ENCODE measurements at regions not wholly inside any gene's neighbourhood (a gene's known extent, or its start where the extent isn't known, plus 50 kb on each side); places are given as distances from the start of the nearest gene placed in this dataset.

DNA sequence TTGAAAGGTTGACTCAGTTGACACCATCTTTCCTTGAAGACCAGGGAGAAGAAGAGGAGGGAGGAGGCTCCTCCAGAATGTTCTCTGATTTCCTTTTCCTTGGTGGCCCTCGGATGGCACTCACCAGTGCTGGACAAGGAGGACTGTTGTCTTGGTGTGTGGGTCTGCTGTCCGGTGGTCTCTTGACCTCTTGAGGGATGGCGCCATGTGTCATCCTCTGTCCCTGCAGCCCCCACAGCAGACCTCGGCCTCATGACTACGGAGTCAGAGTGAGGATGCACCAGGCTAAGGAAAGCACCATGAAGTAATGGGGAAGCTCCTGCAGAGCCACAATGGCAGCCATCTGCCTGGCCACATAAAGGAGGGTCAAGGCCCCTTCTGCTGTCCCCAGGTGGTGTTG lies 475.0 kb downstream of the GLRX3 start:
- Histone ChIP-seq H3K36me3 (ENCODE audit: control insufficient read depth, insufficient read depth, low read length) (no peaks in the 10 kb centered on the region), H3K27me3 (replicated peaks; ENCODE audit: control insufficient read depth, insufficient read depth, low read length) (no peaks in the 10 kb centered on the region), H3K4me3 (replicated peaks; ENCODE audit: low read depth, low read length) (no peak overlapping the region)
- DNase-seq (ENCODE audit: extremely low read depth, insufficient read length), result no peak
- TF ChIP-seq, protein P1, sequence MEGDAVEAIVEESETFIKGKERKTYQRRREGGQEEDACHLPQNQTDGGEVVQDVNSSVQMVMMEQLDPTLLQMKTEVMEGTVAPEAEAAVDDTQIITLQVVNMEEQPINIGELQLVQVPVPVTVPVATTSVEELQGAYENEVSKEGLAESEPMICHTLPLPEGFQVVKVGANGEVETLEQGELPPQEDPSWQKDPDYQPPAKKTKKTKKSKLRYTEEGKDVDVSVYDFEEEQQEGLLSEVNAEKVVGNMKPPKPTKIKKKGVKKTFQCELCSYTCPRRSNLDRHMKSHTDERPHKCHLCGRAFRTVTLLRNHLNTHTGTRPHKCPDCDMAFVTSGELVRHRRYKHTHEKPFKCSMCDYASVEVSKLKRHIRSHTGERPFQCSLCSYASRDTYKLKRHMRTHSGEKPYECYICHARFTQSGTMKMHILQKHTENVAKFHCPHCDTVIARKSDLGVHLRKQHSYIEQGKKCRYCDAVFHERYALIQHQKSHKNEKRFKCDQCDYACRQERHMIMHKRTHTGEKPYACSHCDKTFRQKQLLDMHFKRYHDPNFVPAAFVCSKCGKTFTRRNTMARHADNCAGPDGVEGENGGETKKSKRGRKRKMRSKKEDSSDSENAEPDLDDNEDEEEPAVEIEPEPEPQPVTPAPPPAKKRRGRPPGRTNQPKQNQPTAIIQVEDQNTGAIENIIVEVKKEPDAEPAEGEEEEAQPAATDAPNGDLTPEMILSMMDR (IDR thresholded peaks at IDR 0.05; ENCODE audit: insufficient read depth, low read length, poor library complexity, severe bottlenecking), result no peak

DNA sequence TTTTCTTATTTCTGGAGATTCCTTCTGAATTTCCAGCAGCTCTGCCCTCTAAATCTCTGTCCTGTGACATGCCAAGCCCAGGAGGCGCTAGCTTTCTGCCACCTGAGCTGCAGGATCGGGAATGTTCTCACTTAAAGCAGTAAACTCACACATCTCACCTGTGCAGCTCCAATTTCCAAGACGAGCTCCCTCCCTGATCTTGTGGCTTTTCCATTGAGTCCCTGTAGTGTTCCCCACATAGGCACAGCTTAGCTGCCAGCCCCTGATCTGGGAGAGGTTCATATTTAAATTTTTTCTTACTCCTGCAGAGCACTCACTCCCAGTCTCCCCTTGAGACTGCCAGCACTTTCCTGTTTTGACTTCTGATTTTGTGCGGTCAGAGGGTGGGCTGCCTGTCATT lies 479.3 kb downstream of the GLRX3 start:
- Histone ChIP-seq H3K4me3 (replicated peaks; ENCODE audit: low read depth, low read length) (no peak overlapping the region), H3K36me3 (ENCODE audit: control insufficient read depth, insufficient read depth, low read length) (no peaks in the 10 kb centered on the region), H3K27me3 (replicated peaks; ENCODE audit: control insufficient read depth, insufficient read depth, low read length) (no peaks in the 10 kb centered on the region)
- DNase-seq (ENCODE audit: extremely low read depth, insufficient read length), result no peak
- TF ChIP-seq, protein P1 (IDR thresholded peaks at IDR 0.05; ENCODE audit: insufficient read depth, low read length, poor library complexity, severe bottlenecking), result no peak

DNA sequence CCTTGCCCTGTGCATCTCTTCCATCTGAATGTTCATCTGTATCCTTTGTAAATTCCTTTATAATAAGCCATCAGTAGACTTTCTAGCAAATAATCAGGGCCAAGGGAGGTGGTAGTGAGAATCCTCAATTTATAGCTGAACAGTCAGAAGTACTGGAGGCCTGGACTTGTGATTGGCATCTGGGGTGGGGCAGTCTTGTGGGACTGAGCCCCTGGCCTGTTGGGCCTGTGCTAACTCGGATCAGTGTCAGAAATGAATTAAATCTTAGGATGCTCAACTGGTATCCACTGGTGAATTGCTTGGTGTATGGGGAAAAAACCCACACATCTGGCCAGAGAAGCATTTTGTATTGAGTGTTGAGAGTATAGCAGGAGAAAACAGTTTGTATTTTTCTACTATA lies 481.8 kb downstream of the GLRX3 start:
- no peak for DNase-seq (ENCODE audit: extremely low read depth, insufficient read length)
- TF ChIP-seq, protein P1 (IDR thresholded peaks at IDR 0.05; ENCODE audit: insufficient read depth, low read length, poor library complexity, severe bottlenecking), result no peak
- Histone ChIP-seq H3K27me3 (replicated peaks; ENCODE audit: control insufficient read depth, insufficient read depth, low read length) (no peaks in the 10 kb centered on the region), H3K36me3 (ENCODE audit: control insufficient read depth, insufficient read depth, low read length) (no peaks in the 10 kb centered on the region), H3K4me3 (replicated peaks; ENCODE audit: low read depth, low read length) (no peak overlapping the region)

DNA sequence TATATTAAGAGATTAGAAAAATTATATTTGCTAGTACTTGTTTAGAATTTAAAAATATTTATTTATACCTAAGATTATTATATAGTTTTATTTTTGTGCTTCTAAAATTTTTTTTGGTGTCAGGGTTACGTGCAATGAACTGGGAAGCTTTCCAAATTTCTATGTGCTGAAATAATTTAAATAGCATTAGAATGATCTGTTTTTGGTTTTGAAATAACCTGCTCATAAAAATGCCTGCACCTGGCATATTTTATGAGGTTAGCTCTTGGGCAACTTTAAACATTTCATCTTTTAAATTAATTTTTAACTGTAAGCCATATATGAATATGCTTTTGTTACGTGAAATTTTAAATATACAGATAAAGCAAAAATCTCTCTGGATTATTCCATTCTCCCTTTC lies 482.5 kb downstream of the GLRX3 start:
- H3K27me3 ChIP-seq (replicated peaks; ENCODE audit: control insufficient read depth, insufficient read depth, low read length), result no peaks in the 10 kb centered on the region
- no peak overlapping the region for H3K4me3 ChIP-seq (replicated peaks; ENCODE audit: low read depth, low read length)
- no peaks in the 10 kb centered on the region for H3K36me3 ChIP-seq (ENCODE audit: control insufficient read depth, insufficient read depth, low read length)
- TF ChIP-seq, protein P1 (IDR thresholded peaks at IDR 0.05; ENCODE audit: insufficient read depth, low read length, poor library complexity, severe bottlenecking), result no peak
- DNase-seq (ENCODE audit: extremely low read depth, insufficient read length), result no peak

DNA sequence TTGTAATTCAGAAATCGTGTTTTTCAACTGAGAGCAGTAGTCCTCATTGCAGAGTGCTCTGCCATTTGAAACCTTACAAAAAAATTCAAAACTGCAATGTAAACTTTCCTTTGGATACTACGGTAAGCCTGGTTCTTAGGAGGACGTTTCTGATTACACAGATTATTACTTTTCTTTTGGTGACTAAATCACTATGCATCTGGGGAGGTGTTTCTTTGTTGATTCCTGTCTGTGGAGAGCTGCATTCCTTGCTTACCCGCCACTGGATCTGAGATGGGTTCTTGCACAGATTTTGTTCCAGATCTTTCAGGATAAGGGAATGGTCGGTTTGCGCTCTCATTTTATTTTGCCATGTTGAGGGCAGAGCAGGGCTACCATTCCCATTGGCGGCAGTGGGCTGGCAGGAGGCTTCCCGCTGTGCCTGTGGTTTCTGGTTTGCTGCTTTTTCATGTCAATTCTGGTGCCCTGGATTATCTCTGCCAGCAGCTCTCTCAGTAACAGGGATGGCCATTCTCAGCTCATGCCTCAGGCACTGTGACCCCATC lies 485.1 kb downstream of the GLRX3 start:
- no peak overlapping the region for H3K4me3 ChIP-seq (replicated peaks; ENCODE audit: low read depth, low read length)
- H3K27me3 ChIP-seq (replicated peaks; ENCODE audit: control insufficient read depth, insufficient read depth, low read length), result no peaks in the 10 kb centered on the region
- TF ChIP-seq, protein P1 (IDR thresholded peaks at IDR 0.05; ENCODE audit: insufficient read depth, low read length, poor library complexity, severe bottlenecking), result no peak
- H3K36me3 ChIP-seq (ENCODE audit: control insufficient read depth, insufficient read depth, low read length), result no peaks in the 10 kb centered on the region
- DNase-seq (ENCODE audit: extremely low read depth, insufficient read length), result no peak

DNA sequence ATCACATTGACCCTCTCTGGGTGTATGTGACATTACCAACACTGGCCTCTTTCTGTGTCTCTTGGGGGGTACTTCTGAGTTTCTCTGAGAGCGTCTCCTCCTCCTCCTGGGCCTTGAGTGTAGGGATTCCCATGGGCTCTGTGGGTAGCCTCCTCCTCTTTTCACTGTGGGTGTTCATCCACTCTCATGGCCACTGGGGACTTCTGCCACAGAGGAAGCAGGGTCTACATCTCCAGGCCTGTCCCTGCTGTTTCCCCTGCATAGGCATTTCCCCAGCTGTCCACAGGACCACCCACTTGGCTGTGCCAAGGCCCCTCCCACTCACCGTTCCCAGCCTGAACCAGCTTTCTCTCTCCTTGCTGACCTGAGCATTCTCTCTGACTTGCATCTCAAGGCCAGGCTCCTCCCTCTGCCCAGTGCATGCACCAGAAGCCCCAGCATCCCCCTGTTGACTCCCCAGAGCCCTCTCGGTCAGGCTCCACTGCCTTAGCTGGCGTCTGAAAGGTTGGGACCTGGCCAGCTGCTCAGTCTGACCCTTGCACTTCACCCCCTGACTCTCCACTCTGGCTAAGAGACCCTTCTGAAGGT lies 487.6 kb downstream of the GLRX3 start:
- H3K27me3 ChIP-seq (replicated peaks; ENCODE audit: control insufficient read depth, insufficient read depth, low read length), result no peaks in the 10 kb centered on the region
- TF ChIP-seq, protein P1 (IDR thresholded peaks at IDR 0.05; ENCODE audit: insufficient read depth, low read length, poor library complexity, severe bottlenecking), result no peak
- no peaks in the 10 kb centered on the region for H3K36me3 ChIP-seq (ENCODE audit: control insufficient read depth, insufficient read depth, low read length)
- no peak for DNase-seq (ENCODE audit: extremely low read depth, insufficient read length)
- H3K4me3 ChIP-seq (replicated peaks; ENCODE audit: low read depth, low read length), result no peak overlapping the region
